ENCODE measurements at regions not wholly inside any gene's neighbourhood (a gene's known extent, or its start where the extent isn't known, plus 50 kb on each side); places are given as distances from the start of the nearest gene placed in this dataset.

DNA sequence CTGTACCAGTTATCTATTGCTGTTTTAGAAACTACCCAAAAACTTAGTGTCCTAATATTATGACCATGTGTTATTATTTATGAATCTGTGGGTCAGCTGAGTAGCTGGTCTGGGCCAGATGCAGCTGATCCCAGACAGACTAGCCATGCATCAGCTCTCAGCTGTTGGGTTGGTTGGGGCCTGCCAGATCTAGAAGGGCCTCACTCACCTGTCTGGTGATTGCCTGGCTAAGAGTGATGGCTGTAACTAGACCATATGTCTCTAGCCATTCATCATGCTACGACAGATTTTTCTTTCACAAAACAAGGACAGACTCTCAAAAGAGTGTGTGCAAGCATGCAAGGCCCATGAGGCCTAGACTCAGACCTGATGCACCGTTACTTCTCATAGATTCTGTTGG lies 403.2 kb downstream of the SAMD5 start:
- no peaks in the 10 kb centered on the region for H3K36me3 ChIP-seq
- H3K27me3 ChIP-seq = no peaks in the 10 kb centered on the region
- H3K27ac ChIP-seq = no peak overlapping the region
- no peak overlapping the region for H3K4me3 ChIP-seq (ENCODE audit: low read depth in 1 of 2, low read length in 1 of 2)
- no peaks in the 10 kb centered on the region for H3K9me3 ChIP-seq
- H3K4me1 ChIP-seq (ENCODE audit: control insufficient read depth in 1 of 2, insufficient read depth in 1 of 2, low read depth in 1 of 2, low read length in 1 of 2) = no peaks in the 10 kb centered on the region
- TF ChIP-seq, protein P1, sequence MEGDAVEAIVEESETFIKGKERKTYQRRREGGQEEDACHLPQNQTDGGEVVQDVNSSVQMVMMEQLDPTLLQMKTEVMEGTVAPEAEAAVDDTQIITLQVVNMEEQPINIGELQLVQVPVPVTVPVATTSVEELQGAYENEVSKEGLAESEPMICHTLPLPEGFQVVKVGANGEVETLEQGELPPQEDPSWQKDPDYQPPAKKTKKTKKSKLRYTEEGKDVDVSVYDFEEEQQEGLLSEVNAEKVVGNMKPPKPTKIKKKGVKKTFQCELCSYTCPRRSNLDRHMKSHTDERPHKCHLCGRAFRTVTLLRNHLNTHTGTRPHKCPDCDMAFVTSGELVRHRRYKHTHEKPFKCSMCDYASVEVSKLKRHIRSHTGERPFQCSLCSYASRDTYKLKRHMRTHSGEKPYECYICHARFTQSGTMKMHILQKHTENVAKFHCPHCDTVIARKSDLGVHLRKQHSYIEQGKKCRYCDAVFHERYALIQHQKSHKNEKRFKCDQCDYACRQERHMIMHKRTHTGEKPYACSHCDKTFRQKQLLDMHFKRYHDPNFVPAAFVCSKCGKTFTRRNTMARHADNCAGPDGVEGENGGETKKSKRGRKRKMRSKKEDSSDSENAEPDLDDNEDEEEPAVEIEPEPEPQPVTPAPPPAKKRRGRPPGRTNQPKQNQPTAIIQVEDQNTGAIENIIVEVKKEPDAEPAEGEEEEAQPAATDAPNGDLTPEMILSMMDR (IDR thresholded peaks at IDR 0.05) = no peak

DNA sequence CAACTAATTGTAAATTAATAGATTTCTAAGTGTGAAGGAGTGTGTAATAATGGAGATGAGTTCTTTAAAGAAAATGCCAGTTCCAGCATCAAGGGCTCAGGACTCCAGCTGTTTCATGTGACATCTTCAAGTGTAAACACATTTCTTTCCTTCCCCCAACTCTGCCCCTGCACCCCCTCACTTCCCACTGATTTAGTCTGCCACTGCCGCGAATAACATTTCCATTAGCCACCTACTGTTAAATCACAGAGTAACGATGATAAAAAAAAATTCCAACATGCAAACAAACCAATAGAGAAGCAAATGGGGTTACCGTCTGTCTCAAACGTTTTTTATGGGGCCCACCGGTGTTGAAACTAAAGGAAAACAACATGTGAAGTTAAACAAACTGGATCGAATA lies 414.3 kb downstream of the SAMD5 start:
- Histone ChIP-seq H3K27me3 (no peaks in the 10 kb centered on the region), H3K27ac (no peak overlapping the region), H3K4me1 (ENCODE audit: control insufficient read depth in 1 of 2, insufficient read depth in 1 of 2, low read depth in 1 of 2, low read length in 1 of 2) (no peaks in the 10 kb centered on the region), H3K4me3 (ENCODE audit: low read depth in 1 of 2, low read length in 1 of 2) (no peak overlapping the region), H3K9me3 (no peaks in the 10 kb centered on the region), H3K36me3 (no peaks in the 10 kb centered on the region)
- TF ChIP-seq, protein P1 (IDR thresholded peaks at IDR 0.05) = no peak

DNA sequence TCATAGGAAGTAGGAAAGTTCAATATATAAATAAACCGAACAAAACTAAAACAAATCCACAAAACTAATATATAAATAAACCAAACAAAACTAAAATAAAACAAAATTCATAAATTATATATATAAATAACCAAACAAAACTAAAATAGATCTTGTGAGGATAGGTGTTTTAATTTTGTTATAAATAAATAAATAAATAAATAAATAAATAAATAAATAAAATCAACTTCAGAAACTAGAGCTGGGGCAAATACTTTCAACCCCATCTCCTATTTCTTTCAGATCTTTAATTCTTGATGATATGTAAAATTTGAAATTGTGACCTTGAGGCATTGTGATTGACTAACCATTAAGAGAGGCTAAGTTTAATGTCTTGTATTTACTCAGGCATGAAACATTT lies 416.1 kb downstream of the SAMD5 start:
- H3K9me3 ChIP-seq = no peaks in the 10 kb centered on the region
- no peak overlapping the region for H3K27ac ChIP-seq
- no peaks in the 10 kb centered on the region for H3K36me3 ChIP-seq
- no peak overlapping the region for H3K4me3 ChIP-seq (ENCODE audit: low read depth in 1 of 2, low read length in 1 of 2)
- H3K4me1 ChIP-seq (ENCODE audit: control insufficient read depth in 1 of 2, insufficient read depth in 1 of 2, low read depth in 1 of 2, low read length in 1 of 2) = no peaks in the 10 kb centered on the region
- H3K27me3 ChIP-seq = no peaks in the 10 kb centered on the region
- TF ChIP-seq, protein P1 (IDR thresholded peaks at IDR 0.05) = no peak

DNA sequence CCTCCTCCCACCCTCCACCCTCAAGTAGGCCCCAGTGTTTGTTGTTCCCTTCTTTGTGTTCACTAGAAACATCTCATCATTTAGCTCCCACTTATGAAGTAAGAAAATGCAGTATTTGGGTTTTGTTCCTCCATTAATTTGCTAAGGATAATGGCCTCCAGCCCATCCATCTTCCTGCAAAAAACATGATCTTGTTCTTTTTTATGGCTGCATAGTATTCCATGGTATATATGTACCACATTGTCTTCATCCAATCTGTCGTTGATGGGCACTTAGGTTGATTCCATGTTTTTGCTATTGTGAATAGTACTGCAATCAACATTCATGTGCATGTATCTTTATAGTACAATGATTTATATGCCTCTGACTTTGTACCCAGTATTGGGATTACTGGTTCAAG lies 416.8 kb upstream of the SASH1 start:
- Histone ChIP-seq H3K27ac (no peak overlapping the region), H3K27me3 (no peaks in the 10 kb centered on the region)
- TF ChIP-seq, protein P1 (IDR thresholded peaks at IDR 0.05) = no peak

DNA sequence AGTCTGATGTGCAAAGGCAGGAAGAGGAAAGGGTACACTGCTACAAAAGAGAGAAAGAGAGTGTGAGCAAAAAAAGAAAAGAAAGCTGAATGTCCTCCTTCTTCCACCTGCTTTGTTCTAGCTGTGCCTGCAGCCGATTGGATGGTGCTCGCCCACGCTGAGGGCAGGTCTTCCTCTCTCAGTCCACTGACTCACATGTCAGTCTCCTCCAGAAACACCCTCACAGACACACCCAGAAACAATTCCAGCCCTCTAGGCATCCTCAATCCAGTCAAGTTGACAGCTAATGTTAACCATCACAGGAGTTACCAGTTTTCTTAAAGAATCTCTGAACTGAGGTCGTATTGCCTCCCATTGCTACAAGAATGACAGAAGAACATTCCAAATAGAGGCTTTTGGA lies 411.9 kb upstream of the SASH1 start:
- Histone ChIP-seq H3K36me3 (no peaks in the 10 kb centered on the region), H3K4me1 (ENCODE audit: control insufficient read depth in 1 of 2, insufficient read depth in 1 of 2, low read depth in 1 of 2, low read length in 1 of 2) (no peaks in the 10 kb centered on the region), H3K27me3 (no peaks in the 10 kb centered on the region), H3K4me3 (ENCODE audit: low read depth in 1 of 2, low read length in 1 of 2) (no peak overlapping the region), H3K9me3 (no peaks in the 10 kb centered on the region), H3K27ac (no peak overlapping the region)
- TF ChIP-seq, protein P1 (IDR thresholded peaks at IDR 0.05) = no peak

More for the DNA sequence above, 416.8 kb upstream of the SASH1 start:
- H3K4me3 ChIP-seq (ENCODE audit: low read depth in 1 of 2, low read length in 1 of 2) = no peak overlapping the region
- no peaks in the 10 kb centered on the region for H3K36me3 ChIP-seq
- H3K4me1 ChIP-seq (ENCODE audit: control insufficient read depth in 1 of 2, insufficient read depth in 1 of 2, low read depth in 1 of 2, low read length in 1 of 2) = no peaks in the 10 kb centered on the region
- H3K9me3 ChIP-seq = no peaks in the 10 kb centered on the region

DNA sequence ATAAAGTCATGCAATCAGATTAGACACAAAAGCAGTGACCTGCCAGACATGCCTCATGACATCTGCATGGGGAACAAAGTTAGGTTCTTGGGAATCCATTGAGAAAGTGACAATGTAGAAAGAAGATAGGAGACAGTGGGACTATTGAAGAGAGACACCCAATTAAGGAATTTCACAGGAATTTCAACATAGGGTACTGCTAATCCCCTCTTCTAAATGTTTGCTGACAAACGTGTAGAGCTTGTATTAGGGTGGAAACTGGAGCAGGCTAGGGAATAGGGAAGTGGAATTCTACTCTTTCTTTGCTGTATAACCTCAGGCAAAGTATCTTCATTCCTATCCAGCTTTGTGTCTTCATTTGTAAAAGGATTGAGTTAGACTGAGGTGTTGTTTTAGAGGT lies 409.4 kb upstream of the SASH1 start:
- Histone ChIP-seq H3K4me1 (ENCODE audit: control insufficient read depth in 1 of 2, insufficient read depth in 1 of 2, low read depth in 1 of 2, low read length in 1 of 2) (no peaks in the 10 kb centered on the region), H3K27me3 (no peaks in the 10 kb centered on the region), H3K4me3 (ENCODE audit: low read depth in 1 of 2, low read length in 1 of 2) (no peak overlapping the region), H3K36me3 (no peaks in the 10 kb centered on the region), H3K9me3 (no peaks in the 10 kb centered on the region), H3K27ac (no peak overlapping the region)
- TF ChIP-seq, protein P1 (IDR thresholded peaks at IDR 0.05) = no peak

Data from neutrophil (primary cell).